HL-60 (cell line): ENCODE measurements at regions not wholly inside any gene's neighbourhood (a gene's known extent, or its start where the extent isn't known, plus 50 kb on each side); places are given as distances from the start of the nearest gene placed in this dataset.

Source experiments
- CTCF ChIP-seq: IDR thresholded peaks from one replicate; pipeline ENCODE4 v1.5.1; 2011; ENCODE audit warnings: low read length, control low read depth, inconsistent platforms; ENCODE audit not compliant: insufficient read depth
- GABPA ChIP-seq: IDR thresholded peaks from 2 replicates; pipeline ENCODE4 v1.6.1; 2012; ENCODE audit warnings: low read depth
- POLR2AphosphoS5 ChIP-seq: IDR thresholded peaks from 2 replicates; pipeline ENCODE4 v1.6.1; 2012; ENCODE audit warnings: low read depth
- REST ChIP-seq: IDR thresholded peaks from 2 replicates; pipeline ENCODE4 v1.6.1; 2012; ENCODE audit warnings: low read depth; ENCODE audit not compliant: insufficient replicate concordance
- SPI1 ChIP-seq: IDR thresholded peaks from 2 replicates; pipeline ENCODE4 v1.6.1; 2012; ENCODE audit warnings: low read depth, mild to moderate bottlenecking, borderline replicate concordance

GRCh38 chr2:144198116-144198515 lies 321.8 kb downstream of the ZEB2 start:
- TF ChIP-seq CTCF: no peak
- no peak for TF ChIP-seq GABPA
- no peak for TF ChIP-seq POLR2AphosphoS5
- TF ChIP-seq REST: no peak
- peak; percentile 79 for TF ChIP-seq SPI1
